DOHH2 (cell line): ENCODE measurements at regions not wholly inside any gene's neighbourhood (a gene's known extent, or its start where the extent isn't known, plus 50 kb on each side); places are given as distances from the start of the nearest gene placed in this dataset.
"Not testable (repeated sequence)": the region's sequence is repeated elsewhere in the genome, so short reads cannot be mapped to it uniquely, and the experiment has no call there.

Experiments used
- EZH2phosphoT487 ChIP-seq: fragments of 200-600 bp; sonication (generic); IDR thresholded peaks from 2 replicates; pipeline ENCODE4 v1.6.1; 2017; ENCODE audit warnings: borderline replicate concordance, mild to moderate bottlenecking, antibody characterized with exemption, low read length, moderate library complexity, mixed read lengths
- TF ChIP-seq, protein P1 (sequence below): fragments of 200-600 bp; sonication (generic); IDR thresholded peaks from one replicate; pipeline ENCODE4 v1.5.1; 2014; ENCODE audit warnings: antibody characterized with exemption, mild to moderate bottlenecking, low read depth, low read length; ENCODE audit not compliant: poor library complexity, severe bottlenecking

GRCh38 chr16:88184053-88184452 is 198.7 kb upstream of the ZNF469 start:
- TF ChIP-seq, protein P1, sequence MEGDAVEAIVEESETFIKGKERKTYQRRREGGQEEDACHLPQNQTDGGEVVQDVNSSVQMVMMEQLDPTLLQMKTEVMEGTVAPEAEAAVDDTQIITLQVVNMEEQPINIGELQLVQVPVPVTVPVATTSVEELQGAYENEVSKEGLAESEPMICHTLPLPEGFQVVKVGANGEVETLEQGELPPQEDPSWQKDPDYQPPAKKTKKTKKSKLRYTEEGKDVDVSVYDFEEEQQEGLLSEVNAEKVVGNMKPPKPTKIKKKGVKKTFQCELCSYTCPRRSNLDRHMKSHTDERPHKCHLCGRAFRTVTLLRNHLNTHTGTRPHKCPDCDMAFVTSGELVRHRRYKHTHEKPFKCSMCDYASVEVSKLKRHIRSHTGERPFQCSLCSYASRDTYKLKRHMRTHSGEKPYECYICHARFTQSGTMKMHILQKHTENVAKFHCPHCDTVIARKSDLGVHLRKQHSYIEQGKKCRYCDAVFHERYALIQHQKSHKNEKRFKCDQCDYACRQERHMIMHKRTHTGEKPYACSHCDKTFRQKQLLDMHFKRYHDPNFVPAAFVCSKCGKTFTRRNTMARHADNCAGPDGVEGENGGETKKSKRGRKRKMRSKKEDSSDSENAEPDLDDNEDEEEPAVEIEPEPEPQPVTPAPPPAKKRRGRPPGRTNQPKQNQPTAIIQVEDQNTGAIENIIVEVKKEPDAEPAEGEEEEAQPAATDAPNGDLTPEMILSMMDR: not testable (repeated sequence)
- TF ChIP-seq EZH2phosphoT487: not testable (repeated sequence)
